ENCODE measurements at regions not wholly inside any gene's neighbourhood (a gene's known extent, or its start where the extent isn't known, plus 50 kb on each side); places are given as distances from the start of the nearest gene placed in this dataset.
"Not testable (repeated sequence)": the region's sequence is repeated elsewhere in the genome, so short reads cannot be mapped to it uniquely, and the experiment has no call there.

DNA sequence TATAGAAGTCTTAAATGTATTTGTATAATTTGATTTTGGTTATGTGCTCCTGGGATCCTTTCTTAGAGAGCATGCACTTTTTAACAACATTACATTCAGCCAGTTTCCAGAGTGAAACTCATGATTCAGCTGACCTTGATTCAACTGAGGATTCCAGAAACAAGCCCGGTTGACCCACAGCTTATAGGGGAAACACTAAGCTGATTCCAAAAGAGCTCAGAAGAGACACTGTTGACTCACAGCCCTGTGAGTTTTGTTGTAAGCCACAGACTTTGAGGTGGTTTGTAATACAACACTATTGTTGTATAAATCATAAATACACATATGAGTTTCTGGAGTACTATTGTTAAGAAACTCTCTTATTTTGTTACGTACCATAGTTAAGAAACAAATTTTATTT lies 133.8 kb upstream of the MGAT4C start:
- H3K4me3 Mint-ChIP-seq = no peak overlapping the region
- no peaks in the 10 kb centered on the region for H3K36me3 Mint-ChIP-seq
- no peaks in the 10 kb centered on the region for H3K27me3 Mint-ChIP-seq (ENCODE audit: low read depth in 2 of 2)
- ATAC-seq (no peak), DNase-seq (no peak)
- H3K27ac Mint-ChIP-seq = no peak overlapping the region
- TF ChIP-seq CTCF (IDR thresholded peaks at IDR 0.05) = no peak
- Histone ChIP-seq H3K27me3 (ENCODE audit: control insufficient read depth, insufficient read depth, low read length) (no peaks in the 10 kb centered on the region), H3K36me3 (ENCODE audit: control insufficient read depth, insufficient read depth, low read length) (no peaks in the 10 kb centered on the region), H3K9me3 (ENCODE audit: control insufficient read depth, insufficient read depth, low read length) (no peaks in the 10 kb centered on the region), H3K4me3 (ENCODE audit: low read length) (no peak overlapping the region), H3K4me1 (ENCODE audit: control insufficient read depth, insufficient read depth, low read length) (no peaks in the 10 kb centered on the region), H3K27ac (ENCODE audit: low read length) (no peak overlapping the region)
- peaks cover 8 to 9% of the 10 kb centered on the region in 2 donors for H3K9me3 Mint-ChIP-seq
- 94% methylated on average over 1 of the region's 2 CpGs for WGBS (ENCODE audit: insufficient coverage)
- intact Hi-C loops (cut with micrococcal nuclease) = no loop called here
- no peaks in the 10 kb centered on the region for H3K4me1 Mint-ChIP-seq

GRCh38 chr12:86387591-86388145 lies 131.5 kb upstream of the MGAT4C start:
- intact Hi-C loops (cut with micrococcal nuclease) = no loop called here
- Histone ChIP-seq H3K36me3 (ENCODE audit: control insufficient read depth, insufficient read depth, low read length) (no peaks in the 10 kb centered on the region), H3K27ac (ENCODE audit: low read length) (no peak overlapping the region), H3K4me3 (ENCODE audit: low read length) (no peak overlapping the region), H3K27me3 (ENCODE audit: control insufficient read depth, insufficient read depth, low read length) (no peaks in the 10 kb centered on the region), H3K9me3 (ENCODE audit: control insufficient read depth, insufficient read depth, low read length) (peaks cover 6% of the 10 kb centered on the region), H3K4me1 (ENCODE audit: control insufficient read depth, insufficient read depth, low read length) (no peaks in the 10 kb centered on the region)
- whole genome bisulfite sequencing (ENCODE audit: insufficient coverage) = 100% methylated on average over 1 of the region's 1 CpG
- no peak for TF ChIP-seq CTCF (IDR thresholded peaks at IDR 0.05)
- no peaks in the 10 kb centered on the region for H3K36me3 Mint-ChIP-seq
- H3K27me3 Mint-ChIP-seq (ENCODE audit: low read depth in 2 of 2) = no peaks in the 10 kb centered on the region
- ATAC-seq (no peak), DNase-seq (no peak)
- no peaks in the 10 kb centered on the region for H3K4me1 Mint-ChIP-seq
- H3K9me3 Mint-ChIP-seq = peaks cover 8 to 19% of the 10 kb centered on the region in 2 donors
- no peak overlapping the region for H3K27ac Mint-ChIP-seq
- no peak overlapping the region for H3K4me3 Mint-ChIP-seq

DNA sequence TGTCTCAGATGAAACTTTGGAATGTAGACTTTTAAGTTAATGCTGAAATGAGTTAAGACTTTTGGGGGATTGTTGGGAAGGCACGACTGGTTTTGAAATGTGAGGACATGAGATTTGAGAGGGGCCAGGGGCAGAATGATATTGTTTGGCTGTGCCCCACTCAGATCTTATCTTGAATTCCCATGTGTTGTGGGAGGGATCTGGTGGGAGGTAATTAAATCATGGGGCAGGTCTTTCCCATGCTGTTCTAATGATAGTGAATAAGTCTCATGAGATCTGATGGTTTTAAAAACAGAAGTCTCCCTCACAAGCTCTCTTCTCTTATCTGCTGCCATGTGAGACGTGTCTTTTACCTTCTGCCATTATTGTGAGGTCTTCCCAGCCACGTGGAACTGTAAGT lies 127.6 kb upstream of the MGAT4C start:
- H3K4me1 Mint-ChIP-seq; H3K27me3 ChIP-seq (ENCODE audit: control insufficient read depth, insufficient read depth, low read length); intact Hi-C loops (cut with micrococcal nuclease); H3K27ac Mint-ChIP-seq; H3K36me3 ChIP-seq (ENCODE audit: control insufficient read depth, insufficient read depth, low read length); ATAC-seq; H3K4me1 ChIP-seq (ENCODE audit: control insufficient read depth, insufficient read depth, low read length); H3K4me3 Mint-ChIP-seq; DNase-seq; H3K36me3 Mint-ChIP-seq; H3K27ac ChIP-seq (ENCODE audit: low read length); H3K4me3 ChIP-seq (ENCODE audit: low read length); H3K27me3 Mint-ChIP-seq (ENCODE audit: low read depth in 2 of 2): not testable (repeated sequence)
- peaks cover 14% of the 10 kb centered on the region for H3K9me3 ChIP-seq (ENCODE audit: control insufficient read depth, insufficient read depth, low read length)
- peaks cover 6 to 19% of the 10 kb centered on the region in 2 donors for H3K9me3 Mint-ChIP-seq
- 70% methylated on average over 3 of the region's 3 CpGs for WGBS (ENCODE audit: insufficient coverage)

DNA sequence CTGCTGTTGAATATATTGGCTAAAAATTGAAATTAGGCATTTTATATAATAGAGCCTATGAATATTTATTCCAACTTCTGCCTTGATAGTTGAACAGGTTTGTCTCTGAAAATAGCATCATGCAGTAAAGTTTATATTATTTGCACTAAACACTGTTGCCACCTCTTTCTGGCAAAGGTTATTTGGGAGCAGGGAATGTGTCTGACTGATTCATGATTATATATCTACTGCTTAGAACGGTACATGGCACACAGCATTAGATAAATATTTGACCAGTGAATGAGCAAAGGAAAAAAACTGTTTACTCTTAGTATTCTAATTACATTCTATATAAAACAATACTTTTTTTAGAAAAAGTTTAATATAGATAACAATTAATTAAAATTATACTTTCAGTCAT lies 123.1 kb upstream of the MGAT4C start:
- WGBS (ENCODE audit: insufficient coverage) = no CpG with 5 or more reads among the region's 1 CpG

More for the DNA sequence above, 123.1 kb upstream of the MGAT4C start:
- intact Hi-C loops (cut with micrococcal nuclease) = no loop called here
- Histone ChIP-seq H3K4me1 (ENCODE audit: control insufficient read depth, insufficient read depth, low read length) (no peaks in the 10 kb centered on the region), H3K9me3 (ENCODE audit: control insufficient read depth, insufficient read depth, low read length) (peaks cover 14% of the 10 kb centered on the region), H3K27ac (ENCODE audit: low read length) (no peak overlapping the region), H3K4me3 (ENCODE audit: low read length) (no peak overlapping the region), H3K36me3 (ENCODE audit: control insufficient read depth, insufficient read depth, low read length) (no peaks in the 10 kb centered on the region), H3K27me3 (ENCODE audit: control insufficient read depth, insufficient read depth, low read length) (no peaks in the 10 kb centered on the region)
- Mint-ChIP-seq H3K27me3 (ENCODE audit: low read depth in 2 of 2) (no peaks in the 10 kb centered on the region), H3K27ac (no peak overlapping the region), H3K36me3 (no peaks in the 10 kb centered on the region), H3K9me3 (peaks cover 6 to 27% of the 10 kb centered on the region in 2 donors), H3K4me3 (no peak overlapping the region), H3K4me1 (no peaks in the 10 kb centered on the region)
- ATAC-seq (no peak), DNase-seq (no peak)
- no peak for TF ChIP-seq CTCF (IDR thresholded peaks at IDR 0.05)
